WTC11 (cell line): ENCODE measurements at regions not wholly inside any gene's neighbourhood (a gene's known extent, or its start where the extent isn't known, plus 50 kb on each side); places are given as distances from the start of the nearest gene placed in this dataset.

ENCODE experiments used
- CREB1 ChIP-seq: sonication (generic); formaldehyde crosslinking; IDR thresholded peaks from 2 replicates; pipeline ENCODE4 v1.8.0; 2023; ENCODE audit warnings: mild to moderate bottlenecking, missing genetic modification reagents
- CREM ChIP-seq: sonication (generic); formaldehyde crosslinking; IDR thresholded peaks from 2 replicates; pipeline ENCODE4 v1.8.1; 2022; ENCODE audit warnings: mild to moderate bottlenecking, missing genetic modification reagents, moderate library complexity
- IRF2 ChIP-seq: sonication (generic); formaldehyde crosslinking; IDR thresholded peaks from 2 replicates; pipeline ENCODE4 v1.8.0; 2022; ENCODE audit warnings: low read depth, missing genetic modification reagents, borderline replicate concordance
- JUN ChIP-seq: sonication (generic); formaldehyde crosslinking; IDR thresholded peaks from 2 replicates; pipeline ENCODE4 v1.8.0; 2023; ENCODE audit warnings: mild to moderate bottlenecking, missing genetic modification reagents
- MXD4 ChIP-seq: fragments of 250-450 bp; sonication (Bioruptor Pico); IDR thresholded peaks from 2 replicates; pipeline ENCODE4 v1.8.0; 2021; ENCODE audit warnings: mild to moderate bottlenecking, moderate library complexity, borderline replicate concordance
- NR3C1 ChIP-seq: sonication (generic); formaldehyde crosslinking; conservative IDR thresholded peaks from 2 replicates; pipeline ENCODE4 v1.8.1; 2023; ENCODE audit warnings: low read depth, mild to moderate bottlenecking, missing genetic modification reagents
- TF ChIP-seq, protein P1 (sequence below): fragments of 200-600 bp; IDR thresholded peaks from 2 replicates; pipeline ENCODE4 v1.8.0; 2022; ENCODE audit warnings: antibody characterized with exemption
- TF ChIP-seq, protein P2 (sequence below): sonication (generic); formaldehyde crosslinking; IDR thresholded peaks from 2 replicates; pipeline ENCODE4 v1.8.0; 2022; ENCODE audit warnings: missing genetic modification reagents
- TF ChIP-seq, protein P3 (sequence below): sonication (generic); formaldehyde crosslinking; IDR thresholded peaks from 2 replicates; pipeline ENCODE4 v1.8.1; 2023; ENCODE audit warnings: mild to moderate bottlenecking, missing genetic modification reagents

DNA sequence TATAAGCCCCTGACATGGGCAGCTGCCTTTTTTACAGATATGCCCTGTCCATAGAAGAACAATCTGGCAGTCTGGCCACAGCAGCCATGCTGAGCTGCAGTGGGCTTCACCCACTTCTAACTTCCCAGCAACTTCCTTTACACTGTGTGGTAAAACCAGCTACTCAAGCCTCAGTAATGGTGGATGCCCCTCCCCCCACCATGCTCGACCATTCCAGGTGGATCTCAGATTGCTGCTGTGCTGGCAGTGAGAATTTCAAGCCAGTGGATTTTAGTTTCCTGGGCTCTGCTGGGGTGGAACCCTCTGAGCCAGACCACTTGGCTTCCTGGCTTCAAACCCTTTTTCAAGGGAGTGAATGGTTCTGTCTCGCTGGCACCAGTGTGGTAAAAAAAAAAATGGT is 355.9 kb upstream of the EDA2R start:
- TF ChIP-seq, protein P1, sequence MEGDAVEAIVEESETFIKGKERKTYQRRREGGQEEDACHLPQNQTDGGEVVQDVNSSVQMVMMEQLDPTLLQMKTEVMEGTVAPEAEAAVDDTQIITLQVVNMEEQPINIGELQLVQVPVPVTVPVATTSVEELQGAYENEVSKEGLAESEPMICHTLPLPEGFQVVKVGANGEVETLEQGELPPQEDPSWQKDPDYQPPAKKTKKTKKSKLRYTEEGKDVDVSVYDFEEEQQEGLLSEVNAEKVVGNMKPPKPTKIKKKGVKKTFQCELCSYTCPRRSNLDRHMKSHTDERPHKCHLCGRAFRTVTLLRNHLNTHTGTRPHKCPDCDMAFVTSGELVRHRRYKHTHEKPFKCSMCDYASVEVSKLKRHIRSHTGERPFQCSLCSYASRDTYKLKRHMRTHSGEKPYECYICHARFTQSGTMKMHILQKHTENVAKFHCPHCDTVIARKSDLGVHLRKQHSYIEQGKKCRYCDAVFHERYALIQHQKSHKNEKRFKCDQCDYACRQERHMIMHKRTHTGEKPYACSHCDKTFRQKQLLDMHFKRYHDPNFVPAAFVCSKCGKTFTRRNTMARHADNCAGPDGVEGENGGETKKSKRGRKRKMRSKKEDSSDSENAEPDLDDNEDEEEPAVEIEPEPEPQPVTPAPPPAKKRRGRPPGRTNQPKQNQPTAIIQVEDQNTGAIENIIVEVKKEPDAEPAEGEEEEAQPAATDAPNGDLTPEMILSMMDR = no peak
- TF ChIP-seq NR3C1 (CRISPR knock-in tag) (no peak), IRF2 (no peak), CREB1 (CRISPR knock-in tag) (no peak), MXD4 (no peak), CREM (CRISPR knock-in tag) (no peak), JUN (CRISPR knock-in tag) (no peak)
- TF ChIP-seq, protein P2, sequence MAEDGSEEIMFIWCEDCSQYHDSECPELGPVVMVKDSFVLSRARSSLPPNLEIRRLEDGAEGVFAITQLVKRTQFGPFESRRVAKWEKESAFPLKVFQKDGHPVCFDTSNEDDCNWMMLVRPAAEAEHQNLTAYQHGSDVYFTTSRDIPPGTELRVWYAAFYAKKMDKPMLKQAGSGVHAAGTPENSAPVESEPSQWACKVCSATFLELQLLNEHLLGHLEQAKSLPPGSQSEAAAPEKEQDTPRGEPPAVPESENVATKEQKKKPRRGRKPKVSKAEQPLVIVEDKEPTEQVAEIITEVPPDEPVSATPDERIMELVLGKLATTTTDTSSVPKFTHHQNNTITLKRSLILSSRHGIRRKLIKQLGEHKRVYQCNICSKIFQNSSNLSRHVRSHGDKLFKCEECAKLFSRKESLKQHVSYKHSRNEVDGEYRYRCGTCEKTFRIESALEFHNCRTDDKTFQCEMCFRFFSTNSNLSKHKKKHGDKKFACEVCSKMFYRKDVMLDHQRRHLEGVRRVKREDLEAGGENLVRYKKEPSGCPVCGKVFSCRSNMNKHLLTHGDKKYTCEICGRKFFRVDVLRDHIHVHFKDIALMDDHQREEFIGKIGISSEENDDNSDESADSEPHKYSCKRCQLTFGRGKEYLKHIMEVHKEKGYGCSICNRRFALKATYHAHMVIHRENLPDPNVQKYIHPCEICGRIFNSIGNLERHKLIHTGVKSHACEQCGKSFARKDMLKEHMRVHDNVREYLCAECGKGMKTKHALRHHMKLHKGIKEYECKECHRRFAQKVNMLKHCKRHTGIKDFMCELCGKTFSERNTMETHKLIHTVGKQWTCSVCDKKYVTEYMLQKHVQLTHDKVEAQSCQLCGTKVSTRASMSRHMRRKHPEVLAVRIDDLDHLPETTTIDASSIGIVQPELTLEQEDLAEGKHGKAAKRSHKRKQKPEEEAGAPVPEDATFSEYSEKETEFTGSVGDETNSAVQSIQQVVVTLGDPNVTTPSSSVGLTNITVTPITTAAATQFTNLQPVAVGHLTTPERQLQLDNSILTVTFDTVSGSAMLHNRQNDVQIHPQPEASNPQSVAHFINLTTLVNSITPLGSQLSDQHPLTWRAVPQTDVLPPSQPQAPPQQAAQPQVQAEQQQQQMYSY (CRISPR knock-in tag) = no peak
- TF ChIP-seq, protein P3, sequence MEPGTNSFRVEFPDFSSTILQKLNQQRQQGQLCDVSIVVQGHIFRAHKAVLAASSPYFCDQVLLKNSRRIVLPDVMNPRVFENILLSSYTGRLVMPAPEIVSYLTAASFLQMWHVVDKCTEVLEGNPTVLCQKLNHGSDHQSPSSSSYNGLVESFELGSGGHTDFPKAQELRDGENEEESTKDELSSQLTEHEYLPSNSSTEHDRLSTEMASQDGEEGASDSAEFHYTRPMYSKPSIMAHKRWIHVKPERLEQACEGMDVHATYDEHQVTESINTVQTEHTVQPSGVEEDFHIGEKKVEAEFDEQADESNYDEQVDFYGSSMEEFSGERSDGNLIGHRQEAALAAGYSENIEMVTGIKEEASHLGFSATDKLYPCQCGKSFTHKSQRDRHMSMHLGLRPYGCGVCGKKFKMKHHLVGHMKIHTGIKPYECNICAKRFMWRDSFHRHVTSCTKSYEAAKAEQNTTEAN (CRISPR knock-in tag) = no peak
